A673 (cell line): ENCODE measurements at regions not wholly inside any gene's neighbourhood (a gene's known extent, or its start where the extent isn't known, plus 50 kb on each side); places are given as distances from the start of the nearest gene placed in this dataset.

Experiments used
- EZH2 ChIP-seq: fragments of 200-600 bp; sonication (generic); IDR thresholded peaks from 2 replicates; pipeline ENCODE4 v1.6.1; 2017; ENCODE audit warnings: borderline replicate concordance, low read depth, mild to moderate bottlenecking, mixed read lengths, antibody characterized with exemption, low read length; ENCODE audit not compliant: poor library complexity, severe bottlenecking
- TF ChIP-seq, protein P1 (sequence below): fragments of 300-800, 200-600 bp; sonication (generic); conservative IDR thresholded peaks from 2 replicates; pipeline ENCODE4 v1.5.1; 2017; ENCODE audit warnings: low read depth, mild to moderate bottlenecking, antibody characterized with exemption, low read length, moderate library complexity, mixed read lengths

DNA sequence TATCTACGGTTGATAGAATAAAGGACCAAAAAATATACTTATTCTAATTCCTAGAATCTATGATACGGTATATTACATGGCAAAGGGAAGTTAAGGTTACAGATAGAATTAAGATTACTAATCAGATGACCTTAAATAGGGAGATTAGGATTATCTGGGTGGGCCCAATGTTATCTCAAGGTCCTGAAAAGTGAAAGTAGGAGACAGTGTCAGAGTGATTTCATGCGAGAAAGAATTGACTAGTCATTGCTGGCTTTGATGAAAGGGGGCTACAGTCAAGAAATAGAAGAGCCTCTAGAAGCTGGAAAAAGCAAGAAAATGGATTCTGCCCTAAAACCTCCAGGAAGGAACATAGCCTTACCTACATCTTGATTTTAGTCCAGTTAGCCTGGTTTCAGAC lies 176.9 kb upstream of the PPP1R2C start:
- TF ChIP-seq, protein P1, sequence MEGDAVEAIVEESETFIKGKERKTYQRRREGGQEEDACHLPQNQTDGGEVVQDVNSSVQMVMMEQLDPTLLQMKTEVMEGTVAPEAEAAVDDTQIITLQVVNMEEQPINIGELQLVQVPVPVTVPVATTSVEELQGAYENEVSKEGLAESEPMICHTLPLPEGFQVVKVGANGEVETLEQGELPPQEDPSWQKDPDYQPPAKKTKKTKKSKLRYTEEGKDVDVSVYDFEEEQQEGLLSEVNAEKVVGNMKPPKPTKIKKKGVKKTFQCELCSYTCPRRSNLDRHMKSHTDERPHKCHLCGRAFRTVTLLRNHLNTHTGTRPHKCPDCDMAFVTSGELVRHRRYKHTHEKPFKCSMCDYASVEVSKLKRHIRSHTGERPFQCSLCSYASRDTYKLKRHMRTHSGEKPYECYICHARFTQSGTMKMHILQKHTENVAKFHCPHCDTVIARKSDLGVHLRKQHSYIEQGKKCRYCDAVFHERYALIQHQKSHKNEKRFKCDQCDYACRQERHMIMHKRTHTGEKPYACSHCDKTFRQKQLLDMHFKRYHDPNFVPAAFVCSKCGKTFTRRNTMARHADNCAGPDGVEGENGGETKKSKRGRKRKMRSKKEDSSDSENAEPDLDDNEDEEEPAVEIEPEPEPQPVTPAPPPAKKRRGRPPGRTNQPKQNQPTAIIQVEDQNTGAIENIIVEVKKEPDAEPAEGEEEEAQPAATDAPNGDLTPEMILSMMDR: no peak
- no peak for TF ChIP-seq EZH2
